ENCODE measurements at regions not wholly inside any gene's neighbourhood (a gene's known extent, or its start where the extent isn't known, plus 50 kb on each side); places are given as distances from the start of the nearest gene placed in this dataset.

DNA sequence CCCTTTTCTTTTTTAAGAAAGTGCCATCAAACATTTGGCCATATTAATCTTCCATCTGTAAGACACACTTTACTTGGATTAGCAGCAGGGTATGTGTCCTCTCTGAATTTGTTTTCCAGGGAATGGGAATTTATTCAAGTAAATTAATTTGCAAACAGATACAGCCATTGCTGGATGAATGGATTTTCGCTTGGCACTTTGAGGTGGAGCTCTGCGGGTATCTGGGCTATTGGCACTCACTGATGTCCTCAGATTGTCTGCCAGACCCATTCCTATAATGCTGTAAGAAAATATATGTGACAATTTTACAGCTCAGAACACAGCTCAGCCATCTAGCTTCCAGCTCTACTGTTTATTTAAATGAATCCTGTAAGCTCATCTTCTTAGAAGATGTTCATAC lies 201.2 kb upstream of the CDH20 start:
- Histone ChIP-seq H3K36me3 (no peaks in the 10 kb centered on the region), H3K27ac (no peak overlapping the region), H3K9me3 (no peaks in the 10 kb centered on the region), H3K4me1 (no peaks in the 10 kb centered on the region), H3K27me3 (no peaks in the 10 kb centered on the region), H3K4me3 (replicated peaks in 1 of 3) (no peak overlapping the region)
- WGBS, 2 donors, result 88 to 96% methylated on average over 2 of the region's 2 CpGs
- intact Hi-C loops (cut with DNase I), result no loop called here
- no peak for DNase-seq
- TF ChIP-seq, protein P1, sequence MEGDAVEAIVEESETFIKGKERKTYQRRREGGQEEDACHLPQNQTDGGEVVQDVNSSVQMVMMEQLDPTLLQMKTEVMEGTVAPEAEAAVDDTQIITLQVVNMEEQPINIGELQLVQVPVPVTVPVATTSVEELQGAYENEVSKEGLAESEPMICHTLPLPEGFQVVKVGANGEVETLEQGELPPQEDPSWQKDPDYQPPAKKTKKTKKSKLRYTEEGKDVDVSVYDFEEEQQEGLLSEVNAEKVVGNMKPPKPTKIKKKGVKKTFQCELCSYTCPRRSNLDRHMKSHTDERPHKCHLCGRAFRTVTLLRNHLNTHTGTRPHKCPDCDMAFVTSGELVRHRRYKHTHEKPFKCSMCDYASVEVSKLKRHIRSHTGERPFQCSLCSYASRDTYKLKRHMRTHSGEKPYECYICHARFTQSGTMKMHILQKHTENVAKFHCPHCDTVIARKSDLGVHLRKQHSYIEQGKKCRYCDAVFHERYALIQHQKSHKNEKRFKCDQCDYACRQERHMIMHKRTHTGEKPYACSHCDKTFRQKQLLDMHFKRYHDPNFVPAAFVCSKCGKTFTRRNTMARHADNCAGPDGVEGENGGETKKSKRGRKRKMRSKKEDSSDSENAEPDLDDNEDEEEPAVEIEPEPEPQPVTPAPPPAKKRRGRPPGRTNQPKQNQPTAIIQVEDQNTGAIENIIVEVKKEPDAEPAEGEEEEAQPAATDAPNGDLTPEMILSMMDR (IDR thresholded peaks at IDR 0.05), result no peak
- TF ChIP-seq POLR2A (IDR thresholded peaks at IDR 0.05), result no peak

DNA sequence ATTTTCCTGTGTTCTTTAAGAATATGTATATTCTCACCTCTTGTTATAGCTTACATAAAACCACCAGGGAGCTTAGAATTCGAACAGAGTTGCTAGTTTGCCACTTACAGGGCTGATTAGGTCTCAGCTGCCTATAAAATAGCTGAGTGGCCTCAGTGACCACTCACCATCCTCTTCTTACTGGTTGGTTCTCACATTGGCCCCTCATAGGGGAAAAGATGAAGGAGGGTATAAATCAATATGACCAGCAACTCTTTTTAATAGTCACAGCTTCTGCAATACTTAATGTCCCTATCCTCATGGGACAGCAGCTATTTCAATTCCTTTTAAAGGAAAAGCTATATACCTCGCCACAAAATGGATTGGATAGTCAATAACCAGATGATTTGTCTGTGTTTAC lies 199.4 kb upstream of the CDH20 start:
- Histone ChIP-seq H3K27me3 (no peaks in the 10 kb centered on the region), H3K36me3 (no peaks in the 10 kb centered on the region), H3K4me1 (no peaks in the 10 kb centered on the region), H3K4me3 (replicated peaks in 1 of 3) (no peak overlapping the region), H3K9me3 (no peaks in the 10 kb centered on the region), H3K27ac (no peak overlapping the region)
- no peak for TF ChIP-seq POLR2A (IDR thresholded peaks at IDR 0.05)
- TF ChIP-seq, protein P1 (IDR thresholded peaks at IDR 0.05), result no peak
- no peak for DNase-seq
- WGBS, 2 donors, result 61 to 68% methylated on average over 2 of the region's 2 CpGs
- intact Hi-C loops (cut with DNase I), result no loop called here

DNA sequence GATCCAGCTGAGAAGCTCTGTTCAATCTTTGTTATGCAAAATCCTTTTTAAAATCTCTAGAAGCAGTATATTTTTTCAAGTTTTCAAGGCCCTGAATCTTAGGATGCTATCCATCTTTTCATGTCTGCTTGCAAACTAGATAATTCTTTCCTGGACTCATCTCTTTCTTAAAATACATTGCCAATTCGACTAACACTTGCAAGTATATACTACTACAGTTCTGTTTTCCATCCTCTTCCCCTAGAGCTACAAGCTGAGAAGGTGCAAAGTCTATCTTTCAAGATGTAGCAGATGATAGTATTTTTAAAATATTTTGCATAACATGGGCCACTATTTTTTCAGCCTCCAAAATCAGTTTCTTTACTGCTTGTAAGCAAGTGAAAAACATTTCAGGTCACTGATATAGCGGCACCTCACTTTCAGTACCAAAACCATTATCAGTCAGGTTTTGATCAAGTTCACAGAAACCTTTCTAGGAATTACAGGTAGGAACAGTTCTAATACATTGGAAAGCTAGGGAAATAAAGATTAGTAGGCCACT lies 196.4 kb upstream of the CDH20 start:
- H3K27me3 ChIP-seq, result no peaks in the 10 kb centered on the region
- H3K9me3 ChIP-seq, result no peaks in the 10 kb centered on the region
- 86% methylated on average over 2 of the region's 2 CpGs for WGBS, 2 donors
- DNase-seq, result no peak
- no peak overlapping the region for H3K4me3 ChIP-seq (replicated peaks in 1 of 3)
- TF ChIP-seq POLR2A (IDR thresholded peaks at IDR 0.05), result no peak
- TF ChIP-seq, protein P1 (IDR thresholded peaks at IDR 0.05), result no peak
- intact Hi-C loops (cut with DNase I), result no loop called here
- no peaks in the 10 kb centered on the region for H3K4me1 ChIP-seq
- no peaks in the 10 kb centered on the region for H3K36me3 ChIP-seq
- no peak overlapping the region for H3K27ac ChIP-seq

DNA sequence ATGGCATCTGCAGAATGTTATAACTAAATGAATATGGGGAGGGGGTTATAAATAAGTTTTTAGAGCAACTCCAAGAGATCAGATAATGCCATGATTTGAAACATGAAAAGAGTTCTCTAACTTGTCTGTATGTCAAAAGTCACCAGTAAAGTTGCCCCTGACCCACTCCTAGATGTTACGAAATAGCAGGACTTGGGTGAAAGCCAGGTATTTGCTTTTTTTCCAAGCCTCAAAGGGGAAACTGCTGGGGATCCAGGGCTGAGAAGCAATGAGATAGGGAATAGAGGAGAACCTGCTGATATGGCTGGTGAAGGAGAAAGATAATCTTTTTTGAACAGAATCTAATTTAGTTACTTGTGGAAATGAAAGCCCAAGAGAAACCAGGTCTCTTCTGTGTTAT lies 191.5 kb upstream of the CDH20 start:
- intact Hi-C loops (cut with DNase I), result no loop called here
- Histone ChIP-seq H3K4me3 (replicated peaks in 1 of 3) (no peak overlapping the region), H3K27ac (no peak overlapping the region), H3K4me1 (no peaks in the 10 kb centered on the region), H3K36me3 (no peaks in the 10 kb centered on the region), H3K27me3 (no peaks in the 10 kb centered on the region), H3K9me3 (no peaks in the 10 kb centered on the region)
- TF ChIP-seq, protein P1 (IDR thresholded peaks at IDR 0.05), result no peak
- WGBS, 2 donors, result 17 to 24% methylated on average over 1 of the region's 1 CpG
- DNase-seq, result no peak

DNA sequence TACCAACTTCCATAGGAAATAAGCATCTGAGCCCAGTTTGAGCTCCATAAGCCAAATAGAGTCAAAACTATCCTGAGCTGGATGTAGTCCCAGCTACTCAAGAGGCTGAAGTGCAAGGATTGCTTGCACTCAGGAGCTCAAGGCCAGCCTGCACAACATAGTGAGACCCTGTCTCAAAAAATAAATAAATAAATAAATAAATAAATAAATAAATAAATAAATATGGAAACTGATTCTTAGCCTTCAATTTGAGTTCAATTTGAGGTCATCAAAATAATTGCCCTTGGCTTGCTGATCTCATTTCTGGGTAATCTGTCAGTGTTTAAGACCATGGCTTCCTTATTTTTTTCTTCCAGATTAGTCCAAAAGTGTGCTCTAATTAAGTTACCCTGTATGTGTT lies 184.9 kb upstream of the CDH20 start:
- Histone ChIP-seq H3K9me3 (no peaks in the 10 kb centered on the region), H3K27me3 (no peaks in the 10 kb centered on the region), H3K36me3 (no peaks in the 10 kb centered on the region), H3K4me3 (replicated peaks in 1 of 3) (no peak overlapping the region), H3K4me1 (no peaks in the 10 kb centered on the region), H3K27ac (no peak overlapping the region)
- TF ChIP-seq POLR2A (IDR thresholded peaks at IDR 0.05), result no peak
- TF ChIP-seq, protein P1 (IDR thresholded peaks at IDR 0.05), result no peak
- DNase-seq, result no peak
- intact Hi-C loops (cut with DNase I), result no loop called here
